NCI-H2171 (cell line): ENCODE measurements at regions not wholly inside any gene's neighbourhood (a gene's known extent, or its start where the extent isn't known, plus 50 kb on each side); places are given as distances from the start of the nearest gene placed in this dataset.

Experiments
- DNase-seq: peaks from one replicate; lab custom pipeline; 2025; lab: John Stamatoyannopoulos, UW

- DNase-seq, result no peak
These were observed 50.5 kb upstream of the LRRC1 start for GRCh38 chr6:53744321-53744720.

DNA sequence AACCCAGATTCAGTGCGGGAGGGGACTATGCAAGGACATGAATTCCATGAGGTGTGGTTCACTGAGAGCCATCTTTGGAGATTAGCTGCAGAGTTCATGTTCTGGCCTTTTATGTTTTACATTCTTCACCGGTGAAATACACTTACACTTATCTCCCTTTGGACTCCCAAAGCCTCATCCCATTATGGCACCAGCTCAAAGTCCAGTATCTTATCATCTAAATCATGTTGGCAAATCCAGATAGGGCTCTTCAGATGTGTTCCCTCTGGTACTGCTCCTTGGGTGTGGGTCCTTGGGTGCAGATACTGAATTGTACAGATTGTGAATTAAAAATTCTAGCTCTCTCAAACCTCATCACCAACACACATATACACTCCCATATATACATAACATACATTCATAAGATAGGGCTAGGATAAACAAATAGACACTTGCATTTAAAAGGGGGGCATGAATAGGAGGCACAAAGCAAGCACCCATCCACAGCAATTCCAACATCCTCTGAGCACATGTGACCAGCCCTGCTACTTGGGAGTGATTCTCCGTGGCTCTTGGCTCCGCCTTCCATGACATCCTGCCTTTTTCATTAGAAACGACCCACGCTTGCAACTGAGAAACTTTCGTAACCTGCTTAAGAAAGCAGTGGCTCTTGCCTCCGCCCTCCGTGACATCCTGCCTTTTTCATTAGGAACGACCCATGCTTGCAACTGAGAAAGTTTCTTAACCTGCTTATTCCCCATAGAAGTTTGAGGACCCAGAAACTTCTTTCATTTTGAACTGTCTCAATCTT is 53.6 kb upstream of the LRRC1 start:
- no peak for DNase-seq

DNA sequence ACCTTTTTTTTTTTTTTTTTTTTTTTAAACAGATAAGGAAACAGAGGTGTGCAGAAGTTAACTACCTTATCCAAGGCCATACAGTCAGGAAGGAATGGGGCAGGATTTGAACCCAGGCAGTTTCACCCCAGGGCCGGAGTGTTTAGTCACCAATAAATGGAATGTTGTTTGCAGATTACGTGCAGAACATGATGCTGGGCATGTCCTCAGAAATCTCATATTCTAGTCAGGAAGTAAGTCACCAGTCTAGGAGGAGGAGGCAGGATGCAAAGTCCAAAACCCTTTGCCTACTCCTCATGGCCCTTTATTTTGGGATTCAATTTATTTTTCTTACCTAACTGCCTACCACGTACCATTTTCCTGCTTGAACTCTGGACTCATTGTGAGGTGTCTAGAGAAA is 57.1 kb upstream of the LRRC1 start:
- DNase-seq, result no peak

DNA sequence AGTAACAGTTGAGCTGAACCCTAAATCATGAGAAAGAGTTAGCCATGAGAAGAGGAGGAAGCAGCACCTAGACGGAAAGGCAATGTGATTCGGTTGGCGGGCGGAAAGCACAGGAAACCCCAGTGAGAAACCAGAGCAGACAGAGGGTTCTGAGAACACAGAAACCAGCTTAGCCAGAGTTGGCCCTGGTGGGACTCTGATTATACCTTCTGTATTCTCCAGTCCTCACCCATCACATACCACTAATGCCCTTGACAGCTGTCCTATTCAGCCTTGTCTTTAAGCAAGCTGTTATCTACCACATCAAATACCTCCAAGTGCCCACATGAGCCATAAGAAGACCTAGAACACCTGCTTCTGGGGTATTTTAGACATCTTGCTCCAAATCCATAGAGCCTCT is 58.9 kb upstream of the LRRC1 start:
- DNase-seq, result no peak

DNA sequence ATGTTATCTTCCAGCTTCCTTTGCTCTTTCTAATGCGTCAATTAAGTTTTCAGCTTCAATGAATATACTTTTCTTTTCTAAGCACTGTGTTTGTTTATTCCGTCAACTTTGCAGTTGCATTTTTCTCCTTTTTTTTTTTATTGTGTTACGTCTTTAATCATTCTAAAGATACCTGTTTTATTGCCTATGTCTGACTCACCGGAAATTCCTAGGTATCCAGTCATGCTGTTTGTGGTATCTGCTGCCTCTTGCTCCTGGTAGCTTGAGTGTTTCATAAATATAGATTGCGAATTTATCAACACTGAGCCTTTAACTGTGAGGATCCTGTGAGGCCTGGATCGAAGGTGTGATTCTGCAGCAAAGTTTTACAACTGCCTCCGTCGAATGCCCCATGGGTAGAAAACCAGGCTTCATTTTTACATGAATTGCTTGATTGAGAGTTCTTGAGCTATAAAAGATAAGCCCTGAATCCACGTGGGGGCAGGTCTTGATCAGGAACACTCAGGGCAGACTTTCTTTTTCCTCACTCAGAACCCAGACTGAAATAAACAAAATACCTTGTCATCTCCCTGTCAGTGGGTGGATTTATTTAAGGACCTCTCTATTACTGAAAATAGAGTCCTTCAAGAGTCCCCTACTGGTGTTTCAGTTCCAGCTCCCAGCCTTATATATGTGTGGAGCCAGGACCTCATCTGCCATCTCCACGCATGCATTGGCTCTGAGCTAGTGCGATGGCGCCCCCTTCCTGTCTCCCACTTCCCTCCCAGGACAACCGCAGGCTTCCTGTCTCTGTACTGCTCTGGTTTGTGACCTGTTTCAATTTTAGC is 60.1 kb upstream of the LRRC1 start:
- DNase-seq, result no peak

DNA sequence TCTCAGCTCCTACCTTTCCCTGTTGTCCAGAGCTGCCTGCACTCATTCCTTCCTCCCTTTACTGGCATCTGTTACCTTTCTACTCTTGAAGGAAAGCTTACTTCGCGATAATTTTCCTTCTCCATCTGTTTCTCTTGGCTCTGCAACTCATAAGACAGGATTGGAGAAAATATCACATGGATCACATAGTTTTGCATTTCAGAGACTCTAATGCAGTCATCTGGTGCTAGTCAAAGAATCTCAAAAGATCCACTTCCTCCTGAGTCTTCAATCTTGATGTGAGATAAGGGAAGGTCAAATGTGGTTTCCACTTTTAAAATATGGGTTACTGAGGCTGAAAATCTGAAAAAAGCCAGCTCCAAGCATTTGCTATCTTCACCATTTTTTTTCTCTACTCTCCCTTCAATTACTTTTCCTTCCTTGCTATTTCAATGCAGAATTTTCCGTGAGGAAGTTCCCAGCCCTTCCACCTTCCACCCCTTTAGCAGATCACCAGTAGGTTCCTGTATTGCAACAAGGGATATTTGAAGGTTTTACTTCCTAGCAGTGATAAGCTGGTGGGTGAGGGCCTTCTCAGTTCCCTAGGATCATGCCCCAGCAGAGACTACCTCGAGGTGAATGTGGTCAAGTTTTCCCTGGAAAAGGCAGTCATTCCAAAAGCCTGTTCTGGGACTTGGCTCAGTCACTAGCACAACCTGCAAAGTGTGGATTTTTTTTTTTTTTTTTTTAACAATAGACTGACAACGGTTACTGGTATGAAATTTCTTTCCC is 62.8 kb upstream of the LRRC1 start:
- no peak for DNase-seq

DNA sequence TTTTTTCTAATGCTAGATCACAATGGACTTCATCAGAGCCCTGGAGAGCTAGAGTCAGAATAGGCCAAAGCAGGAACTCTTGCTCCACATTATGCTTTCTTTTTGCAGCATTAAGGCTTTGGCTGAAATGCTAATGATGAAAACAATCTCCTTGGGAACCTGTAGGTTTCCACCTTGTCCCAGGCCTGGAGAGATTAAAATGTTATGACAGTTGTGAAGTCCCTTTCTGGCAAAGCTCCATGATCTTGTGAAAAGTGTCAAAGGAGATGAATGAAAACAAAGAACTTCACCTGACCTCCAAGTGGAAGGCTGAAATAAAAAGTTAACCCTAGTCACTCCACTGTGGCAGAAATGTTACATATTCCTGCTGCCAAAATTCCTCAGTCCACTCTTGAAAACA is 64.0 kb upstream of the LRRC1 start:
- no peak for DNase-seq

- no peak for DNase-seq
These were observed 63.1 kb upstream of the KLHL31 start for GRCh38 chr6:53728570-53729194.

DNA sequence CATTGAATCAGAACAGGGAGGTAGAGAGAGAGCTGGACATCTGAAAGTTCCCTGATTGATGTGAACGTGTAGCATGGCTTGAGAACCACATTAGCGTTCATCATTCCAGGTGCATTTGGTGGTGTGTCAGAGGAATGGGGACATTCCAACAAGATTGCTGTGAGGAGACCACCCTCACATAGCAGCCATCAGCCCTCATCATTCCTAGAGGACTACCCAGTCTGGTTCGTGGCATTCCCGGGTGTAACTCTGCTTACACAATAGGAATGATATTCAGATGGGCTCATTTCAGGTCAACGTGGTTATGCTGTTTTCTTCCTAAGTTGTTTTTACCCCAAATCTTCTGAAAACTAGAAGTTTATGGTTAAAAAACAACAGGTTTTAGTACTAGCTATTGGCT is 62.2 kb upstream of the KLHL31 start:
- no peak for DNase-seq

GRCh38 chr6:53725791-53726575 is 60.4 kb upstream of the KLHL31 start:
- peak; percentile 66 for DNase-seq

GRCh38 chr6:53724501-53724900 is 58.9 kb upstream of the KLHL31 start:
- DNase-seq, result no peak

GRCh38 chr6:53723331-53723730 is 57.8 kb upstream of the KLHL31 start:
- DNase-seq, result no peak

GRCh38 chr6:53721766-53722165 is 56.2 kb upstream of the KLHL31 start:
- no peak for DNase-seq

DNA sequence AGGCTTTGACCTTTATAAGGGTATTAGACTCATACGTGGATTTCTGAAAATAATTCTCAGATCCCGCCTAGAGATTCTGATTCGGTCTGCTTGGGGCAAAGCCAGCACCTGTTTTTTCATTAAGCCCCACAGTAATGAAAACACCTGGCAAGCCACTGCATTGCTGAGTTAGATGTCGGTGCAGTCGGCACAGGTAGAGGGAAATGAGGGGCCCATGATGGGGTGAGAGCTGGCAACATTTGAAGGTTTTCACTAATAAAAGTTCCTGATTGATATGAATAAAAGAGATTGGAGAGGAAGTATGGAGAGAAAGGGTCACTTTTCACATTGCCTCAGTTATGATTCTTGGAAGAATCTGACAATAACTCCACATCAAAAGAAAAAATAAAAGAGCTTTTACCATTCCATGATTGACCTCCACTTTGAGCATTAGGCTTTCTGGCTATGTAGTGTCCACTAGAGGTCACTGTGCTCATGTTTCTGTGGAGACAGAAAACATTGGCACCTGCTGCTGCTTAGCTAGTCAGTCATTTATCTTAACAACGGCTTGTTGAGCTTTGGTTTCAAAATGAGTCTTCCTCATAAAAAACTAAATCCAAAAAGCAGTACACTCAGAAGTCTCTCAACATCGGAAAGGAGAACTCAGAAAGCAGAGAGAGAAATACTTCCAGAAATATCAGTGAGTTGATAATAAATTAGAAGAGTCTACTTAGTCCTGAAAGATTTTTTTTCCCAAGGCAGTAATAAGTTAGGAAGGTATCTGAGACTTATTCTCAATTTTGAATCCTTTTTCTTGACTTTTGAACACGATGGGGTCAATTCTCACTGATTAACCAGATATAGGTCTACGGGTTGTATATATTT is 53.3 kb upstream of the KLHL31 start:
- DNase-seq, result peak; percentile 62

DNA sequence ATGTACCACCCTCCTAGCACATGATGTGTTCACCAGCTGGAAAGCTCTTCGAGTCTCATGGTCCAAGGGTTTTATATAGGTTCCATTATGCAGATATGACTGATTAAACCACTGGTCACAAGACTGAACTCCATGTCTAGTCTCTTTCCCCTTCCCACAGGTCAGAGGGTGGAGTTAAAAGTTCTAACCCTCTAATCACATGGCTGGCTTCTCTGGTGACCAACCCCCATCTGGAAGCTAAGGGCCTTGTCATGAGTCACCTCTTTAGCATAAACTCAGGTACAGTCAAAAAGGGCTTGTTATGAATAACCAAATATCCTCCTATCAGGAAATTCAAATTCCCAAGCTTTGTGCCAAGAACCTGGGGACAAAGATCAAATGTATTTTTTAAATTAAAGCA is 52.0 kb upstream of the KLHL31 start:
- DNase-seq, result no peak

GRCh38 chr6:53715434-53715833 is 49.9 kb upstream of the KLHL31 start:
- DNase-seq, result no peak
